ENCODE measurements at regions not wholly inside any gene's neighbourhood (a gene's known extent, or its start where the extent isn't known, plus 50 kb on each side); places are given as distances from the start of the nearest gene placed in this dataset.

- Mint-ChIP-seq H3K27me3 (peaks cover 11% of the 10 kb centered on the region), H3K27ac (no peak overlapping the region), H3K4me1 (no peaks in the 10 kb centered on the region), H3K36me3 (ENCODE audit: low read depth) (no peaks in the 10 kb centered on the region), H3K9me3 (no peaks in the 10 kb centered on the region), H3K4me3 (no peak overlapping the region)
- ChIA-PET POLR2A (no interaction called here), CTCF (no interaction called here)
- DNase-seq: no peak
Observed at GRCh38 chr9:129561594-129562281, 59.2 kb downstream of the C9orf50 start.

- POLR2A ChIA-PET: no interaction called here
- no peak for DNase-seq
- Mint-ChIP-seq H3K27me3 (peaks cover 12% of the 10 kb centered on the region), H3K4me3 (no peak overlapping the region), H3K27ac (no peak overlapping the region), H3K9me3 (no peaks in the 10 kb centered on the region), H3K4me1 (no peaks in the 10 kb centered on the region), H3K36me3 (ENCODE audit: low read depth) (no peaks in the 10 kb centered on the region)
- CTCF ChIA-PET: interaction anchor here (0.7 kb wide), 1 partner anchor 102 kb away, joined by 4 read pairs; no protein-coding TSS in a partner anchor
Observed at GRCh38 chr9:129560881-129561306, 60.0 kb downstream of the C9orf50 start.

DNA sequence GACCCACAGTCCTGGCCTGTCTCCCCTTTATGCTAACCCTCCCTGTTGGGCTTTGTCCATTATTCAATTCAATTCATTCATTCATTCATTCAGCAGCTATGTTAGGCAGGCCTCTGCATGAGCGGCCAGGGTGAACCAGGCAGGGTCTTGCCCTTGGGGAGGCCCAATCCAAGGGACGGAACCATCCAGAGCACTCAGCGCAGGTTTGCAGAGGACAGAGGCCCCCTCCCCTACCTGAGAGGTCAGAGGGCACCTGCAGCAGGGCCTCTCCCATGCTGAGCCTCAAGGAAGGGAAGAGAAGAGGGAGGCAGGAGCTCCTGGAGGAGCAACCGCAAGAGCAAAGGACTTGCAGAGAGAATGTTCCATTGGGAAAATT is 61.4 kb downstream of the C9orf50 start:
- ChIA-PET CTCF (interaction anchor here (1.3 kb wide), 1 partner anchor 417 kb away, joined by 3 read pairs; no protein-coding TSS in a partner anchor), POLR2A (interaction anchor here (0.5 kb wide), 1 partner anchor 567 kb away, joined by 5 read pairs; no protein-coding TSS in a partner anchor)
- DNase-seq: no peak
- Mint-ChIP-seq H3K4me3 (no peak overlapping the region), H3K27me3 (peaks cover 11% of the 10 kb centered on the region), H3K36me3 (ENCODE audit: low read depth) (no peaks in the 10 kb centered on the region), H3K27ac (no peak overlapping the region), H3K9me3 (no peaks in the 10 kb centered on the region), H3K4me1 (no peaks in the 10 kb centered on the region)

GRCh38 chr9:129558551-129559505 is 62.1 kb downstream of the C9orf50 start:
- Mint-ChIP-seq H3K4me3 (no peak overlapping the region), H3K4me1 (no peaks in the 10 kb centered on the region), H3K27ac (no peak overlapping the region), H3K9me3 (no peaks in the 10 kb centered on the region), H3K36me3 (ENCODE audit: low read depth) (no peaks in the 10 kb centered on the region), H3K27me3 (peaks cover 10% of the 10 kb centered on the region)
- CTCF ChIA-PET: interaction anchor here (1.3 kb wide), 1 partner anchor 416 kb away, joined by 3 read pairs; no protein-coding TSS in a partner anchor
- POLR2A ChIA-PET: interaction anchor here (0.5 kb wide), 1 partner anchor 567 kb away, joined by 5 read pairs; no protein-coding TSS in a partner anchor
- DNase-seq: no peak

- Mint-ChIP-seq H3K9me3 (no peaks in the 10 kb centered on the region), H3K27ac (no peak overlapping the region), H3K27me3 (peaks cover 15% of the 10 kb centered on the region), H3K4me3 (no peak overlapping the region), H3K4me1 (no peaks in the 10 kb centered on the region), H3K36me3 (ENCODE audit: low read depth) (no peaks in the 10 kb centered on the region)
- CTCF ChIA-PET: no interaction called here
- no peak for DNase-seq
- POLR2A ChIA-PET: no interaction called here
Observed at GRCh38 chr9:129558063-129558550, 62.8 kb downstream of the C9orf50 start.

DNA sequence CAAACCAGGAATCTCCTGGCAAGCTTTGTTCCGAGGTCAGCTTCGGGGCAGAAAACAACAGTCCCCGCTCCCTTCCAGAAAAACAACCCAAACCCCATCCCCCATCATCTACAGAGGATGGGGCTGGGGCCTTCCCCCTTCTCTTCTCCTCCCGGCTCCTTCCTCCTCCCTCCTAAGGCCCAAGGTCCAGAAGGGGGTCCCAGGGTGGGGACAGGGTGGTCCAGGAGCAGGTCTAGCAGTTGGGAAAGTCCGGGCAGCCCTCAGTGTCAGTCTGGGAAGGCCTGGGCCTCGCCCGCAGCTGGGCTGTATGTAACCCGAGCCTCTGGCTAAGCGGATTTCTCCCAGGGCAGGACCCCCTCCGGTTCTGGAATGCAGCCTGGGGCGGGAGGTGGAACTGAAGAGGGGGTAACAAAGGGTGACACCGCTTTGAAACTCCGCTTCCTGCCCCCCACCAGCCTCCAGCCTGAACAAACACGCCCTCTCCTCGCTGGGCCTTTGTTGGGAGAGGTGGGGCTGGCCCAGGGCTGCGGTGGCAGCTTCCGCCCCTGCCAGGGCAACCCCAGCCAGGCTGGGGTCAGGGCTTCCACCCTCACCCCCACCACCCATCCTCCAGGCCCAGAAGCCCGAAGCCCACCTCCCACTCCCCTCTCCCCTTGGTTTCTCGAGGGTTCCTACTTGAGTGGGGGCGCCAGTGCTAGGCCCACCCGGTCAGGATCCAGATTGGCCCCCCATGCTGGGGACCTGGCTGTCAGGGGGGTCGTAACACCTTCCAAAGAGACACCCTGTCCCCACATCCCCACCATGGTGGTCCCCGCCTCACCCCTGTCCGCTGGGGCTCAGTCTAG is 63.5 kb downstream of the C9orf50 start:
- H3K27ac Mint-ChIP-seq: no peak overlapping the region

DNA sequence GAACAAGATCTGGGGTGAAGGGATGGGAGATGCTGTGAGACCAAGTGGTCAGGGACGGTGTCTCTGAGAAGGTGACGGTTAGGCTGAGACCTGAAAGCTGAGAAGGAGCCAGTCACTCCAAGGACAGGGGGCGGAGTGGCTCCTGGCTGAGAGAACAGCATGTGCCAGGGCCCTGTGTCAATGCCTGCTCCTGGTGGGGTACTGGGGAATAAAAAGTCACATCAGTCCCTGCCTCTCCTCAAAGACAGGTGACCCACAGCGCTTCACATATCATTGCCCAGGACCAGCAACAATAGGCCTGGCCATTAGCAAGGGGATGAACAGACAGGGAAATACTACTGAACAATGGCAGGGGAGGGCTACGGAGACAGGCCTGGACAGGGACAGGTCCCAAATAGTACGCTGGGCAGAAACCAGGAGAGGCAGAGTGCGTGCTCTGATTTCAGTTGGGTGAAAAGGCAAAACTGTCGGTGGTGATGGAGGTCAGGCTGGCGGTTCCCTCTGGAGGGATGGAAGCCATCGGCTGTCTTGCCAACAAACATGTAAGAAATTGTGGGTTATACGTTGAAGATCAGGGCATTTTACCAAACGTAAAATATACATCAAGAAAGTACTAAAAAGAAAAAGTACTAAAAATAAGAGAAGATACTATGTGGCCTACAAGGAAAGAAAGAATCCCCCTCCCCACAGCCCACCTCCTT is 64.3 kb downstream of the C9orf50 start:
- Mint-ChIP-seq H3K27ac (no peak overlapping the region), H3K4me3 (no peak overlapping the region), H3K4me1 (no peaks in the 10 kb centered on the region), H3K27me3 (peaks cover 22% of the 10 kb centered on the region), H3K36me3 (ENCODE audit: low read depth) (no peaks in the 10 kb centered on the region), H3K9me3 (no peaks in the 10 kb centered on the region)
- ChIA-PET POLR2A (no interaction called here), CTCF (no interaction called here)
- DNase-seq: no peak

More for the DNA sequence above, 63.5 kb downstream of the C9orf50 start:
- H3K4me1 Mint-ChIP-seq: no peaks in the 10 kb centered on the region
- H3K4me3 Mint-ChIP-seq: no peak overlapping the region
- no peaks in the 10 kb centered on the region for H3K9me3 Mint-ChIP-seq
- POLR2A ChIA-PET: no interaction called here
- peaks cover 16% of the 10 kb centered on the region for H3K27me3 Mint-ChIP-seq
- CTCF ChIA-PET: no interaction called here
- H3K36me3 Mint-ChIP-seq (ENCODE audit: low read depth): no peaks in the 10 kb centered on the region
- no peak for DNase-seq

DNA sequence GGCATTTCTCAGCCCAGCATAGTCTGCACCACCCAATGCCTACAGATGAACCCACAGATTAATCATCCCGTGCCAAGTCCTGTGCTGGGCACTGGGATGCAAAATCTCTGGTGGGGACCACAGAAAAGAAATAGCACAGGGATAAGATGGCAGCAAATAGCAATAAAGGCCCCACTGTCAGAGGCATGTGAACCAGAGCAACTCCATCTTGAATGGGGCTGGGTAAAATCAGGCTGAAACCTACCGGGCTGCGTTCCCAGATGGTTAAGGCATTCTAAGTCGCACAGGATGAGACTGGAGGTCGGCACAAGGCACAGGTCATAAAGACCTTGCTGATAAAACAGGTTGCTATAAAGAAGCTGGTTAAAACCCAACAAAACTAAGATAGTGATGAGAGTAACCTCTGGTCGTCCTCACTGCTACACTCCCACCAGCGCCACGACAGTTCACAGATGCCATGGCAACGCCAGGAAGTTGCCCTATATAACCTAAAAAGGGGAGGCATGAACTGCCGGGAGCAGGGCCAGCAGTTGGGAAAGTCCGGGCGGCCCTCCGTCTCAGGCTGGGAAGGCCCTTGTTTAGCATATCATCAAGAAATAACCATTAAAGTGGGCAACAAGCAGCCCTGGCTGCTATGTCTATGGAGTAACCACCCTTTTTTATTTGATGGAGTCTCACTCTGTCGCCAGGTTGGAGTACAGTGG is 65.2 kb downstream of the C9orf50 start:
- no peak for DNase-seq
- no peaks in the 10 kb centered on the region for H3K36me3 Mint-ChIP-seq (ENCODE audit: low read depth)
- POLR2A ChIA-PET: no interaction called here
- H3K27ac Mint-ChIP-seq: no peak overlapping the region
- no peak overlapping the region for H3K4me3 Mint-ChIP-seq
- H3K4me1 Mint-ChIP-seq: peaks cover under 1% of the 10 kb centered on the region
- H3K27me3 Mint-ChIP-seq: peaks cover 30% of the 10 kb centered on the region
- no peaks in the 10 kb centered on the region for H3K9me3 Mint-ChIP-seq
- CTCF ChIA-PET: no interaction called here

GRCh38 chr9:129554649-129555048 is 66.3 kb downstream of the C9orf50 start:
- H3K4me1 Mint-ChIP-seq: peaks cover 3% of the 10 kb centered on the region
- no peak for DNase-seq
- no peak overlapping the region for H3K4me3 Mint-ChIP-seq
- H3K27ac Mint-ChIP-seq: no peak overlapping the region
- H3K27me3 Mint-ChIP-seq: peaks cover 34% of the 10 kb centered on the region
- POLR2A ChIA-PET: no interaction called here
- CTCF ChIA-PET: interaction anchor here (0.6 to 1.5 kb wide), 2 partner anchors 381 to 1757 kb away, joined by 3 read pairs; no protein-coding TSS in a partner anchor
- H3K36me3 Mint-ChIP-seq (ENCODE audit: low read depth): no peaks in the 10 kb centered on the region
- no peaks in the 10 kb centered on the region for H3K9me3 Mint-ChIP-seq

DNA sequence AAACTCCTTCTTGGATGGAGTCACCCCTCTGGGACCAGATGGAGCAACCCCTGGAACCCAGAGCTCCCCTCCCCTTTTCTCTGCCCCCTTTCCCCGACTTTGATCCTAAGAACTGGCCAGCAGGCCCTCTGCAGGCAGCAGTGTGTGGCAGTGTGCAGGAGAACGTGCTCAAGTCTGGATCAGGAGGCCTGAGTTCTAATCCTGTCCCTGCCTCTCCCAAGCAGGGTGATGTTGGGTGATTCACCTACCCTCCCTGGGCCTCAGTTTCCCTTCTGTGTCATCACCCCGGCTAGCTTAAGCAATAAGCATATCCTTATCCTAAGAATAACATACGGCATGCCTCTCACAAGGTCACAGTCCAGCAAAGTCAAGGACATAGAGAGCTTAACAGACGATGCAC is 67.6 kb downstream of the C9orf50 start:
- H3K27ac Mint-ChIP-seq: no peak overlapping the region
- no peak overlapping the region for H3K4me3 Mint-ChIP-seq
- ChIA-PET POLR2A (no interaction called here), CTCF (no interaction called here)
- no peaks in the 10 kb centered on the region for H3K9me3 Mint-ChIP-seq
- no peaks in the 10 kb centered on the region for H3K36me3 Mint-ChIP-seq (ENCODE audit: low read depth)
- DNase-seq: no peak
- H3K27me3 Mint-ChIP-seq: peaks cover 41% of the 10 kb centered on the region
- H3K4me1 Mint-ChIP-seq: peaks cover 7% of the 10 kb centered on the region

GRCh38 chr9:129552064-129552463 is 68.8 kb downstream of the C9orf50 start:
- no peaks in the 10 kb centered on the region for H3K36me3 Mint-ChIP-seq (ENCODE audit: low read depth)

More at GRCh38 chr9:129552064-129552463, 68.8 kb downstream of the C9orf50 start:
- H3K27ac Mint-ChIP-seq: no peak overlapping the region
- no peak overlapping the region for H3K4me3 Mint-ChIP-seq
- H3K27me3 Mint-ChIP-seq: peaks cover 41% of the 10 kb centered on the region
- DNase-seq: no peak
- no peaks in the 10 kb centered on the region for H3K9me3 Mint-ChIP-seq
- POLR2A ChIA-PET: no interaction called here
- CTCF ChIA-PET: interaction anchor here (0.7 kb wide), 1 partner anchor 68 kb away, joined by 6 read pairs; no protein-coding TSS in a partner anchor
- peaks cover 7% of the 10 kb centered on the region for H3K4me1 Mint-ChIP-seq

Measured in activated CD4-positive, alpha-beta memory T cell treated with anti-CD3 and anti-CD28 coated beads, Interleukin-2, amount 10 ng/mL, durations not matched to agents 7 days and 5 days (primary cell).